Nephron progenitor cell (in vitro differentiated cells): ENCODE measurements at regions not wholly inside any gene's neighbourhood (a gene's known extent, or its start where the extent isn't known, plus 50 kb on each side); places are given as distances from the start of the nearest gene placed in this dataset.

ENCODE experiments used
- DNase-seq: peaks from one replicate; pipeline ENCODE4 v3.0.0; 2021
- H3K27ac Mint-ChIP-seq: 2 replicates; pipeline ENCODE4 v1.8.0; 2021; ENCODE audit warnings: mild to moderate bottlenecking, moderate library complexity, mixed read lengths
- H3K27me3 Mint-ChIP-seq: 2 replicates; pipeline ENCODE4 v1.8.0; 2021; ENCODE audit warnings: mild to moderate bottlenecking, low read depth, mixed read lengths; ENCODE audit not compliant: poor library complexity
- H3K36me3 Mint-ChIP-seq: 2 replicates; pipeline ENCODE4 v1.8.0; 2021; ENCODE audit warnings: low read depth, mixed read lengths
- H3K4me1 Mint-ChIP-seq: 2 replicates; pipeline ENCODE4 v1.8.0; 2021; ENCODE audit warnings: mixed read lengths
- H3K4me3 Mint-ChIP-seq: 2 replicates; pipeline ENCODE4 v1.8.0; 2021; ENCODE audit warnings: mild to moderate bottlenecking, moderate library complexity, mixed read lengths
- H3K9me3 Mint-ChIP-seq: 2 replicates; pipeline ENCODE4 v1.8.0; 2021; ENCODE audit warnings: mild to moderate bottlenecking, moderate library complexity, mixed read lengths
- TF ChIP-seq, protein P1 (sequence below): fragments of 200-600 bp; sonication (generic); IDR thresholded peaks from 2 replicates; pipeline ENCODE4 v1.5.0; 2021; ENCODE audit warnings: antibody characterized with exemption

GRCh38 chr6:156598071-156598854 lies 178.9 kb upstream of the ARID1B start:
- H3K27ac Mint-ChIP-seq, result peak overlapping the region; percentile 38
- TF ChIP-seq, protein P1, sequence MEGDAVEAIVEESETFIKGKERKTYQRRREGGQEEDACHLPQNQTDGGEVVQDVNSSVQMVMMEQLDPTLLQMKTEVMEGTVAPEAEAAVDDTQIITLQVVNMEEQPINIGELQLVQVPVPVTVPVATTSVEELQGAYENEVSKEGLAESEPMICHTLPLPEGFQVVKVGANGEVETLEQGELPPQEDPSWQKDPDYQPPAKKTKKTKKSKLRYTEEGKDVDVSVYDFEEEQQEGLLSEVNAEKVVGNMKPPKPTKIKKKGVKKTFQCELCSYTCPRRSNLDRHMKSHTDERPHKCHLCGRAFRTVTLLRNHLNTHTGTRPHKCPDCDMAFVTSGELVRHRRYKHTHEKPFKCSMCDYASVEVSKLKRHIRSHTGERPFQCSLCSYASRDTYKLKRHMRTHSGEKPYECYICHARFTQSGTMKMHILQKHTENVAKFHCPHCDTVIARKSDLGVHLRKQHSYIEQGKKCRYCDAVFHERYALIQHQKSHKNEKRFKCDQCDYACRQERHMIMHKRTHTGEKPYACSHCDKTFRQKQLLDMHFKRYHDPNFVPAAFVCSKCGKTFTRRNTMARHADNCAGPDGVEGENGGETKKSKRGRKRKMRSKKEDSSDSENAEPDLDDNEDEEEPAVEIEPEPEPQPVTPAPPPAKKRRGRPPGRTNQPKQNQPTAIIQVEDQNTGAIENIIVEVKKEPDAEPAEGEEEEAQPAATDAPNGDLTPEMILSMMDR, result no peak
- peaks cover 4% of the 10 kb centered on the region for H3K9me3 Mint-ChIP-seq
- no peak for DNase-seq
- no peaks in the 10 kb centered on the region for H3K36me3 Mint-ChIP-seq
- H3K27me3 Mint-ChIP-seq, result peaks cover 3% of the 10 kb centered on the region
- no peak overlapping the region for H3K4me3 Mint-ChIP-seq
- H3K4me1 Mint-ChIP-seq, result peaks cover 41% of the 10 kb centered on the region

GRCh38 chr6:156597095-156597494 lies 180.1 kb upstream of the ARID1B start:
- Mint-ChIP-seq H3K27ac (no peak overlapping the region), H3K27me3 (peaks cover 7% of the 10 kb centered on the region), H3K4me3 (no peak overlapping the region), H3K36me3 (no peaks in the 10 kb centered on the region), H3K4me1 (peaks cover 41% of the 10 kb centered on the region), H3K9me3 (no peaks in the 10 kb centered on the region)
- DNase-seq, result no peak
- TF ChIP-seq, protein P1, result no peak

DNA sequence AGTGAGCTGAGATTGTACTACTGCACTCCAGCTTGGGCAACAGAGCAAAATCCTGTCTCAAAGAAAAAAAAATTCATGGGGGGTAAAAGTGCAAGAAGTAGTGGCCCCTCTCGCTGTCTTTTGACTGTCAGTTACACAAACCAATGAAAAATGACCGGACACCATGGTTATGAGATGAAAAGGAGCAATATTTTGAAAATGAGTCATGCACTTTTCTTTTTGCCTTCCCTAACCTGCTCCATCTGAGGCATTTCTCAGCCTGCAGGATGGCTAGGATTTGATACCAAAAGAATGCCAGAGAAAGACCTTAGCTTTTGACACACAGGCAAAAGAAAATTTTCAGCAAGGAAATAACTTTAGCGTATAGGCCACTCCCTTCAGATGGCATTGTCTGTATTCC lies 181.7 kb upstream of the ARID1B start:
- no peak for DNase-seq
- Mint-ChIP-seq H3K9me3 (no peaks in the 10 kb centered on the region), H3K4me3 (no peak overlapping the region), H3K36me3 (no peaks in the 10 kb centered on the region), H3K27ac (no peak overlapping the region), H3K27me3 (peaks cover 4% of the 10 kb centered on the region), H3K4me1 (peaks cover 36% of the 10 kb centered on the region)
- TF ChIP-seq, protein P1, result no peak

DNA sequence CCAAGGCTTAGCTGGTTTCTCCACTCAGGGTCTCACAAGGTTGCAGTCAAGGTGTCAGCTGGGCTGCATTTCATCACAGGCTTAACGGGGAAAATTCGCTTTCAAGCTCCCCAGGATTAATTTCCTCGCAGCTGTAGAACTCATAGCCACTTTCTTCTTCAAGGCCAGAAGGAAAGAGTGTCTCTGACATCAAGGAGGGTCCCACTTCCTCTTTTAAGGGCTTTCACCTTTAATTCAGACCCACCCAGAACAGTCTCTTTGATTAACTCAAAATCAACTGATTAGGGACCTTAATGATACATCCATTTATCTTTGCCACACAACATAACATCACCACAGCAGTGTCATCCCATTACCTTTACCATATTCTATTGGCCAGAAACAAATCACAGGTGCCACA lies 183.3 kb upstream of the ARID1B start:
- no peaks in the 10 kb centered on the region for H3K36me3 Mint-ChIP-seq
- H3K27ac Mint-ChIP-seq, result no peak overlapping the region
- H3K9me3 Mint-ChIP-seq, result no peaks in the 10 kb centered on the region
- peaks cover 7% of the 10 kb centered on the region for H3K27me3 Mint-ChIP-seq
- H3K4me3 Mint-ChIP-seq, result no peak overlapping the region
- H3K4me1 Mint-ChIP-seq, result peaks cover 22% of the 10 kb centered on the region
- TF ChIP-seq, protein P1, result no peak
- no peak for DNase-seq

DNA sequence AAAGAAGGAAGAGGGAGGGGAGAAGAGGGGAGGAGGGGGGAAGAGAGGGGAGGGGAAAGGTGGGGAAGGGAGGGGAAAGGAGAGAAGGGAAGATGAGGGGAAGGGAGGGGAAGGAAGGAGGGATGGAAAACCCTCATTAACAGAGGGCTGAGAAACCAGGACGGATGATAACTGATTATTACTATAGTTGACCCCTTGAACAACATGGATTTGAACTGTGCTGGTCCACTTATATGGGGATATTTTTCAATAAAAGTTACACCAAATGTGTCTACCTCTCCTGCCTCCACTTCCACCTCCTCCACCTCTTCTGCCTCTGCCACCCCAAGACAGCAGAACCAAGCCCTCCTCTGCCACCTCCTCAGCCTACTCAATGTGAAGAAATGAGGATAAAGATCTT lies 184.1 kb upstream of the ARID1B start:
- DNase-seq, result no peak
- no peaks in the 10 kb centered on the region for H3K36me3 Mint-ChIP-seq
- peaks cover 7% of the 10 kb centered on the region for H3K27me3 Mint-ChIP-seq
- peaks cover 14% of the 10 kb centered on the region for H3K4me1 Mint-ChIP-seq
- H3K9me3 Mint-ChIP-seq, result no peaks in the 10 kb centered on the region
- TF ChIP-seq, protein P1, result no peak
- no peak overlapping the region for H3K27ac Mint-ChIP-seq
- H3K4me3 Mint-ChIP-seq, result no peak overlapping the region

DNA sequence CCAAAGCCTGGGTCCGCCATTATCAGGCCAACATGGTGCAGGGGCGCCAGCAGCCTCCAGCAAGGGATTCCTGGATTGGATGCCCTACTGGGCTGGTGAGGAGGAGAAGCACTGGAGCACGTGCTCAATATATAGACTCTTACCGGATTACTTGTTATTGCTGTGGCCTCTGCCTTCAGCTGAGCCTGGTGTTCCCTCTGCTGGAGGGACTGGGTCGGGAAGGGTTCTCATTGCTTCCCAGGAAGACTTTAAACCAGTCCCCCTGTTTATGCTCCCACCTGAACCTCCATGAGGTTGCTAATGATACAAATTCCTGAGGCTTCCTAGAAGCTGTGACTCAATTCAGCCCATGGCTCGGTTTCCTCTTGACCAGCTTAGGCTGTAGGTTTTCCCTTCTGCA lies 186.7 kb upstream of the ARID1B start:
- Mint-ChIP-seq H3K9me3 (no peaks in the 10 kb centered on the region), H3K4me3 (no peak overlapping the region), H3K36me3 (no peaks in the 10 kb centered on the region), H3K27ac (no peak overlapping the region), H3K27me3 (peaks cover 7% of the 10 kb centered on the region), H3K4me1 (no peaks in the 10 kb centered on the region)
- DNase-seq, result no peak
- TF ChIP-seq, protein P1, result no peak
